Neural cell (in vitro differentiated cells): ENCODE measurements at regions not wholly inside any gene's neighbourhood (a gene's known extent, or its start where the extent isn't known, plus 50 kb on each side); places are given as distances from the start of the nearest gene placed in this dataset.

Source experiments
- POLR2AphosphoS5 ChIP-seq: IDR thresholded peaks from 2 replicates; pipeline ENCODE4 v1.6.1; 2012
- RAD21 ChIP-seq: fragments of 450-650 bp; conservative IDR thresholded peaks from 2 replicates; pipeline ENCODE4 v1.6.1; 2014; ENCODE audit warnings: antibody characterized with exemption, mild to moderate bottlenecking, moderate library complexity
- TF ChIP-seq, protein P1 (sequence below): fragments of 450-650 bp; IDR thresholded peaks from 2 replicates; pipeline ENCODE4 v1.5.1; 2014; ENCODE audit warnings: antibody characterized with exemption, mild to moderate bottlenecking, moderate library complexity; ENCODE audit not compliant: poor library complexity, severe bottlenecking

- TF ChIP-seq RAD21, result no peak
- no peak for TF ChIP-seq POLR2AphosphoS5
- TF ChIP-seq, protein P1, sequence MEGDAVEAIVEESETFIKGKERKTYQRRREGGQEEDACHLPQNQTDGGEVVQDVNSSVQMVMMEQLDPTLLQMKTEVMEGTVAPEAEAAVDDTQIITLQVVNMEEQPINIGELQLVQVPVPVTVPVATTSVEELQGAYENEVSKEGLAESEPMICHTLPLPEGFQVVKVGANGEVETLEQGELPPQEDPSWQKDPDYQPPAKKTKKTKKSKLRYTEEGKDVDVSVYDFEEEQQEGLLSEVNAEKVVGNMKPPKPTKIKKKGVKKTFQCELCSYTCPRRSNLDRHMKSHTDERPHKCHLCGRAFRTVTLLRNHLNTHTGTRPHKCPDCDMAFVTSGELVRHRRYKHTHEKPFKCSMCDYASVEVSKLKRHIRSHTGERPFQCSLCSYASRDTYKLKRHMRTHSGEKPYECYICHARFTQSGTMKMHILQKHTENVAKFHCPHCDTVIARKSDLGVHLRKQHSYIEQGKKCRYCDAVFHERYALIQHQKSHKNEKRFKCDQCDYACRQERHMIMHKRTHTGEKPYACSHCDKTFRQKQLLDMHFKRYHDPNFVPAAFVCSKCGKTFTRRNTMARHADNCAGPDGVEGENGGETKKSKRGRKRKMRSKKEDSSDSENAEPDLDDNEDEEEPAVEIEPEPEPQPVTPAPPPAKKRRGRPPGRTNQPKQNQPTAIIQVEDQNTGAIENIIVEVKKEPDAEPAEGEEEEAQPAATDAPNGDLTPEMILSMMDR, result no peak
Observed at GRCh38 chr9:87016681-87017080, 69.4 kb upstream of the GAS1 start.
